Stimulated activated CD4-positive, alpha-beta T cell treated with anti-CD3 and anti-CD28 coated beads, Interleukin-15, amount 100 ng/mL, for 24 hours (primary cell): ENCODE measurements at regions not wholly inside any gene's neighbourhood (a gene's known extent, or its start where the extent isn't known, plus 50 kb on each side); places are given as distances from the start of the nearest gene placed in this dataset.
"Not testable (repeated sequence)": the region's sequence is repeated elsewhere in the genome, so short reads cannot be mapped to it uniquely, and the experiment has no call there.

Source experiments
- DNase-seq: peaks from one replicate; pipeline ENCODE4 v3.0.0-alpha.2; 2020

GRCh38 chr13:109311431-109311976 is 474.9 kb downstream of the IRS2 start:
- not testable (repeated sequence) for DNase-seq

GRCh38 chr13:109309625-109310363 is 476.6 kb downstream of the IRS2 start:
- DNase-seq, result no peak

GRCh38 chr13:109307027-109307426 is 479.4 kb downstream of the IRS2 start:
- DNase-seq, result no peak

- no peak for DNase-seq
These were observed 484.7 kb downstream of the IRS2 start for GRCh38 chr13:109301726-109302125.

DNA sequence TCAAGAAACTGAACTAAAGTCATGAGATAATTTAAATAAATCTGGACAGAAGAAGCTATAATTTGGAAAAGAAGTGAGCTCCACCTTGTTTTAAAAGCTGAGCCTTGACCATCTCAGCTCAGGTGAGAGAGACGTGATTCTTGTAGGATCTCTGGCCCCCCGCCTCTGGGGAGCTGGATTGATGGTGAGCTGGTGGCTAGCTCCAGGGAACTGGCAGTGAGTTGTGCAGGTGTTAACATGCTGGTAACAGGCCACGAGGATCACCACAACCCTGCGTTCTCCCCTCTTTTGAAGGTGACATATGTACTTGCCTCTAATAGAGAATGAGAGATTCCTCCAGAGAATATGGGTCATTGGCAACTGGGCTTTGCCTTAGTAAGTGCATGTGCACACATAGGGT is 485.1 kb downstream of the IRS2 start:
- no peak for DNase-seq

DNA sequence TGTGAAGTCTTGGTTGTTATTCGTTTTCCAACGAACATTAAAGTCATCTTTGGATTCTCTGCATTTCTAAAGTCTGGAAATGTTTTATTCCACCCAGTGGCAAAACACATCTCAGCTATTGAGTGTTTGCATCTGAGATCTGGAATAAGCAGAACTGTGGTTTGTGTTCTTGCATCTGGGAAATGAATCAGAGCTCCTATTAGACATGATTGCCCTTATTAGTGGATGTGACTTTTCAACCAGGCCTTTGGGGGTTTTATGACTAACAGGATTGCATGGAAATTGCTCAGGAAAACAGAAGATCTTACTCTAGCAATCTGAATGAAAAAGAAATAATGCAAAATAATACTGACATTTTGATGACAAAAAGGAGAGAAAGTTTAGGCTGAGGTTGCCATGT is 488.8 kb downstream of the IRS2 start:
- no peak for DNase-seq

DNA sequence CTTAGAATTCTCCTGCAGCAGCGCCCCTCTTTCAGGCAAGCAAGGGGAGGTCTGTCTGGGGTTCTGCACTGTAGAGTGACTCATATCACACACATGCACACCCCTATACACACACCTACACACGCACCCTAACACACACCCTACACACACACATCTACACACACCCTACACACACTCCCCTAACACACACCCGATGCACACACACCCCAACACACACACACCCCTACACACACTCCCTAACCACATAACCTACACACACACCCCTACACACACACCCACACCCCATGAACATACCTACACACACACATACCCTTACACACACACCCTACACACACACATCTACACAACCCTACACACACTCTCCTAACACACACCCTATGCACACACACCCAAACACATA is 493.2 kb downstream of the IRS2 start:
- DNase-seq, result no peak

DNA sequence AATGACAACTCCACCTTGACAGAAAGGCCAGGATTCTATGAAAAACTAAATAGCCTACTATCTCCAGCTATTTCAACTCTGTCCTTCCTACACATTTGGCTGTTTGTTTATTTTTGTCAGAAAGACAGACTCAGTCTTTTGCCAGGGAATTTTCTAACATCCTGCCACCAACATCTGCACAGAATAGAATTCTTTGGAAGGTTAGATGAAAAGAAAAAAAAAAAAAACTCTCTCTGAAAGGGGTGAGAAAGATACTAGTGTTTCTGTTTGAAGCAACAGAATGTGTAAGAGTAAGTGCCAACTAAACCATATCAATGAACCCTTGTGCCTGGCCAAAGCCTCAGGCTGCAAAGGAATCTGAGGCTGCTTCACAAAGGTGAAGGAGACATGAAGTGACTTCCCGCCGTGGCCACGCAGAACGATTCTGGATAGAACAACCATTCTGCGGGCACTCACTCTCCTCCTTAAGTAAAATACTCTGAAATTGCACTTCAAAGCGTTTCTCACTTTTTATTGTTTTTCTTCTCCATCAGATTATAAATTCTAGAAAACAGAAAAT is 498.2 kb downstream of the IRS2 start:
- no peak for DNase-seq

DNA sequence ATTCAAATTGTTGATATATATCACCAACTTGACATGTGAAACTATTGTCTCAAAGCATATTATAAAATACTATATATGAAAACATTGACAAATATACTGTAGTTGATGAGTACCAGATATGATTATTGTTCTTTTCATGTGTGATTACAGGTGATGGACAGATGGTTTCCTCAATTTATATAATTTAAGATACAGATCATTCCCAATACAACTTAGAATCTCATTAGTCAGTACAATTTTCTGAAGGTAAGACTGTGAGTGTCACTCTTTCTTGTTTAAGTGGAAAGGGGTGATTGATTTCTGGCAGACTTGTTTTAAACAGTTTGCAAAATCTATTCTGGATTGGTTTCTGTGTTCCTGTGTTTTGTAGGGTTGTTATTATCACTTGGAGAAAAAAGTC is 498.8 kb downstream of the IRS2 start:
- no peak for DNase-seq

GRCh38 chr13:109285586-109285985 is 500.8 kb downstream of the IRS2 start:
- no peak for DNase-seq

GRCh38 chr13:109281903-109282635 is 504.3 kb downstream of the IRS2 start:
- no peak for DNase-seq

DNA sequence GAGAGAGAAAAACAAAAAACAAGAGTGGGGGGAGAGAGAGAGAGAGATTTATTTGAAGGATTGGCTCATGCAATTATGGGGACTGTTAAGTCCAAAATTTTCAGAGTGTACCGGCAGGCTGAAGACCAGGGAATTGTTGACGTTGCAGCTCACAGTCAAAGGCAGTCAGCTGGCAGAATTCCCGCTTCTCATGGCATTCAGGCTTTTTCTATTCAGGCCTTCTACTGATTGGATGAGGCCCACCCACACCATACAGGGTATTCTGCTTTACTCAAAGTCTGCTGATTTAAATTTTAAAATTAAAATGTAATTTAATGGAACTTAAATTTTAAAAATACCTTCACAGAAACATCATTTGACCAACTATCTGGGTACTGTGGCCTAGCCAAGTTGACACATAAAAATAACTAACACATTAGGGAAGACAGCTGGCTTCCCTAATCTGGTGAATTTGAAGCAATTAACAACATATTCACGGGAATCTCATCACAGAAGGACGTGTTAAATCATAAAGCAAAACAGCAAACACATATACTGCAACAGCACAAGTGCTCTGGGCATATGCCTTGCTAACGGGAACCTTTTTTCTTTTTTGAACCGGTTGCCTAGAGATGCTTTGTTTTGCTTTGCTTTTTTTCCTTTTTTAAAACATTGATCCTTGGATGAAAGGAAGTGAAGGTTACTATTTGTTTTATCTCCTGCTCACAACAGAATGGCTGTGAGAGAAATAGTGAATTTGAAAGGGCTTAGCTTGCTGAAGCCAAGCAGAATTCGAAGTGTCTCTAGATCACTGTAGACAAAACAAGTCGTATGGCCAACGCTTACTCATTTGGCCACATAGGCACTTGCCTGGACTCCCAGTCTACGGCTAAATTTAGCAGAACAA is 505.1 kb downstream of the IRS2 start:
- no peak for DNase-seq

DNA sequence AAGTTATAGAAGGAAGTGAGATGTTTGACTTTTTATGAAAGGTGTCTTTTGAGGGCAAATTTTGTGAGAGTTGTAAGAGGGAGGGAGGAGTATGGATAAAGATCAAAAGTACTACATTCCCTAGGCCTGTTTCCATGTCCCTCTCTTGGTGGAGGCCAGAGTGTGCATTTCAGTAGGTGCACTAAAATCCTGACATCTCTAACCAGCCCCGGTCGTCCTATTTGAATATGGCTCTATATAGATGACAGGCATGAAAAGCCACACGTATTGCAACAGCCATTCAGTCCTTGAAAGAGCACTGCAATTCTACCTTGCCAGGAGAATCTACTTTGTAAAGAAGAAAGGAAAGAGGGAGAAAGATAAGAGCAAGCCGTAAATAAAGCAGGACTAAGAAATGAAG is 510.1 kb downstream of the IRS2 start:
- no peak for DNase-seq

GRCh38 chr13:109275852-109276251 is 510.5 kb downstream of the IRS2 start:
- peak; percentile 2 for DNase-seq

DNA sequence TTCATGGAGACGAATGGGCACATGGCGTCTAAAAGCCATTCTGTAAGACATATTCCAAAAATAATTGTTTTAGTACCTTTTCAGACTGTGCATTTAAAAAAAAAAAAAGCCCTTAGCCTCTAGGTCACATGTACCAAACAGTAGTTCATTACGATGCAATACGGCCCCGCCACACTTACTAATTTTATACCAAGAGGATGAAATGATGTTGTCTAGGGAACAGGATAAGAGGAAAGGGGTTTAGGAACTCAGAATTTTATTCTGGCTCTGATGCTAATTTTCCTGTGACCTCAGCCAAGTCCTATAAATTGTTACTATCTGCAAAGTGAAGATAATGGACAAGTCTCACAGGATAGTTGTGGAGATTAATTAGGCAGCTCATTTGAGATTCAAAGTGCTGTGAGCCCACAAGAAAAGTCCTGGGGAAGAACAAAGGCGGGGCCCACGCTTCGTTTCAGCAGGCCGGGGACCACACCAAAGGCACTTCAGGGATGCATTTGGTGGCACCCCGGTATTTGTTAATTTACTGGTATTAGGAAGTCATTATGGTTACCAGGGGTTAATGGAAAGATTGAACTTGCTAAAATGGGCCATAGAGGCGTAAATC is 511.1 kb downstream of the IRS2 start:
- no peak for DNase-seq

DNA sequence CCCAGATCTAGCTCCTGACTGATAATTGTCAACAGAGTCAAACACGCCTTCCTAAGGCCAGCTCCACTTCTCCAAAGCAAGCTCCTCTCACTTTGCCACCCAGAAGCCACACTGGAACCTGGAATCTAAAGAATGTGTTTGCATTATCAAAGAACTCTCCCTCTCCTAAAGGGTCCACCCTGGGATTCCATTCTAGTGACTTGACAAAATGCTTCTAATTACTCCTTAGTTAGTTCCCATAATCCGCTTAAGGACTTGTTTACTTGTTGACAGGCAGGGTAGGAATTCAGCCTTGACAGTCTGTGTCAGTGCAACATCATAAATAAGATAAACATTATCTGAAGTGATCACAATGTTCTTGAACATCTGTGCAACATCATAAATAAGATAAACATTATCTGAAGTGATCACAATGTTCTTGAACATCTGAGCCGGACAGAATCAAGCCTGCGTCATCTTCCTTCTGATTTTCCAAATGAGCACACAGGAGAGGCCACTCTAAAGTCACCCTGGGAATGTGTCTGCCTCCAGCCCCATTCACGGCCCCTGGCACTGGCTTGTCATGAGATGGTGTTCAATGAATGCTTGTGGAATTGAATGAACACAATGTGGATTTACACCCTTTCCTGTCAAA is 512.1 kb downstream of the IRS2 start:
- DNase-seq, result no peak

GRCh38 chr13:109273326-109273751 is 513.0 kb downstream of the IRS2 start:
- DNase-seq, result no peak

DNA sequence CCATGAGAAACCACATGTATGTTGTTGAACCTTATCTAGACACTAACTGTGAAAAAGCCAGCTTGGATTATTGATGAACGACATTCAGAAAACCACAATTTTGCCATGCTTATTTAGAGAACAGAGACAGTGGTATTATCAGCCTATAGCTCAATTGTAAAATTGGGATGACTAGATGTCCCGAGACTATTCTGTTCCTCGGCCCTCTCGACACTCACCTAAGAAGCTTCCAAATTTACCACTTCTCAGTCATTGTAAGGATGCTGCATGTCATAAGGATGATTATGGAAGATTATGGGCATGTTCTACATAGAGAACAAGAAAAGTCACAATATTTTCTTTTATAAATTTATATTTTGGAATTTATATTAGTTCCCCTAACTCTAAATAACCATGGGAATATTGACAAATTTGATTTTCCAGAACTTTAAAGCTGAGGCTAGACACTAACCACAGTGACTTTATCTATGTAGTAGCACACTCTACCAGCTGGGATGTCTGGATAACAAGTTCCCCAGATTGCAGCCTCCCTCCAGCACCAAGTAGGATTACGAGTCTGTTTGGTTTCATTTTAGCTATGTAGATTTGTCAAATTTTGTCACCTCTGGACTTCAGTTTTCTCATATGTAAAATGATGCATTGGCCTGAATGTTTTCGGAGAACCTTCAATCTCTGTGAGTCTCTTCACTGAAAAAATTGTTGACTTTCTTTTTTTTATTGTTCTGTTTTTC is 513.6 kb downstream of the IRS2 start:
- DNase-seq, result no peak

GRCh38 chr13:109271555-109272541 is 514.5 kb downstream of the IRS2 start:
- DNase-seq, result no peak

DNA sequence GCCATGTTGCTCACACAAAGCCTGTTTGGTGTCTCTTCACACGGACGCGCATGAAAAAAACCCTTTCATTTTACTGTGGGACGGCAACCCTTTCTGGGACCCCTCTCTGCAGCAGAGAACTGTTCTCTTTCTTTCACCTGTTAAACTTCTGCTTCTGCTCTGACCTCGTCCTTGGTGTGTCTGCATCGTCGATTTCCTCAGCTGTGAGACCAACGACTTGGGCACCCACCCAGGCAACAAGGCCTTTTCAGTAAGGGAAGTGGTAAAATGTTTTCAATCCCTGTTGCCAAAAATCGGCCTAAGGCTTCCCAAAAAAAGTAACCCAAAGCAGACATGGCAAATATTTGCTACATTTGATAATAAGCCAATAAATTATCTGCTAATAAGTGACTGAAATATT is 515.3 kb downstream of the IRS2 start:
- no peak for DNase-seq
